GM12864 (cell line): ENCODE measurements at regions not wholly inside any gene's neighbourhood (a gene's known extent, or its start where the extent isn't known, plus 50 kb on each side); places are given as distances from the start of the nearest gene placed in this dataset.

Source experiments
- DNase-seq: peaks from one replicate; pipeline ENCODE4 v3.0.0-alpha.2; 2011; ENCODE audit warnings: low read depth
- H3K4me3 ChIP-seq: 2 replicates; pipeline ENCODE4 v1.5.1; 2011; ENCODE audit warnings: mild to moderate bottlenecking, low read depth, low read length, control low read depth
- CTCF ChIP-seq: IDR thresholded peaks from 2 replicates; pipeline ENCODE4 v1.5.1; 2011; ENCODE audit warnings: low read depth, mild to moderate bottlenecking, moderate library complexity, low read length, control low read depth, inconsistent platforms; ENCODE audit errors: missing control alignments

DNA sequence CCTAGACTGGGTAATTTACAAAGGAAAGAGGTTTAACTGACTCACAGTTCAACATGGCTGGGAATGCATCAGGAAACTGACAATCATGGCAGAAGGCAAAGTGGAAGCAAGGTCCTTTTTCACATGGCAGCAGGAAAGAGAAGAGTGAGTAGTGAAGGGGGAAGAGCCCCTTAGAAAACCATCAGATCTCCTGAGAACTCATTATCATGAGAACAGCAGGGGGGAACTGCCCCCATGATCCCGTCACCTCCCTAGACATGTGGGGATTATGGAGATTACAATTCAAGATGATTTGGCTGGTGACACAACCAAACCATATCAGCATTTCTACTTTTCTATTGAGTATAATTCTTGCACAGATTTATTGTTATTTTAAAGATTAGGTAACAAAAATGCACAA, 822.1 kb upstream of the FLRT2 start:
- H3K4me3 ChIP-seq, result no peak overlapping the region
- DNase-seq, result no peak
- no peak for TF ChIP-seq CTCF

GRCh38 chr14:84708865-84709264, 821.1 kb upstream of the FLRT2 start:
- DNase-seq, result no peak
- no peak overlapping the region for H3K4me3 ChIP-seq
- no peak for TF ChIP-seq CTCF

GRCh38 chr14:84726471-84726870, 803.5 kb upstream of the FLRT2 start:
- TF ChIP-seq CTCF, result no peak
- H3K4me3 ChIP-seq, result no peak overlapping the region
- no peak for DNase-seq

GRCh38 chr14:84749191-84749955, 780.6 kb upstream of the FLRT2 start:
- no peak overlapping the region for H3K4me3 ChIP-seq
- no peak for TF ChIP-seq CTCF
- no peak for DNase-seq

DNA sequence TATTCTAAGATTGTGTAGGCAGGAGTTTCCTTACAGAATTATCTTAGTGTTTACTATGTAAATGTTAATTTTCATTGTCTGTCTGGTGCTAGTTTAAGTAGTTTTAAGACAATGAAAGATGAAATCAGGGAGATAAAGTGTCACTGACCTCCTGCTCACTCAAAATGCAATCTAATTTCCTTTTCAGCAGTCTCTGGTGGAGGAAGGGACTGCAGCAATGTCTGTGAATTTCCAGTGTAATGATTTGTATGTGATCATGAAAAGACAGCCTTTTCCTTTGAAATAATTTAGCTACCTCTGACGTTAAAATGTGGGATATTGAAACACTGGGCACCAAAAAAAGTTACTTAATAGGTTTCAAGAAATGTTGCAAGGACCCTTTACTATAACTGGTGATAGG, 779.7 kb upstream of the FLRT2 start:
- H3K4me3 ChIP-seq, result no peak overlapping the region
- TF ChIP-seq CTCF, result no peak
- no peak for DNase-seq

DNA sequence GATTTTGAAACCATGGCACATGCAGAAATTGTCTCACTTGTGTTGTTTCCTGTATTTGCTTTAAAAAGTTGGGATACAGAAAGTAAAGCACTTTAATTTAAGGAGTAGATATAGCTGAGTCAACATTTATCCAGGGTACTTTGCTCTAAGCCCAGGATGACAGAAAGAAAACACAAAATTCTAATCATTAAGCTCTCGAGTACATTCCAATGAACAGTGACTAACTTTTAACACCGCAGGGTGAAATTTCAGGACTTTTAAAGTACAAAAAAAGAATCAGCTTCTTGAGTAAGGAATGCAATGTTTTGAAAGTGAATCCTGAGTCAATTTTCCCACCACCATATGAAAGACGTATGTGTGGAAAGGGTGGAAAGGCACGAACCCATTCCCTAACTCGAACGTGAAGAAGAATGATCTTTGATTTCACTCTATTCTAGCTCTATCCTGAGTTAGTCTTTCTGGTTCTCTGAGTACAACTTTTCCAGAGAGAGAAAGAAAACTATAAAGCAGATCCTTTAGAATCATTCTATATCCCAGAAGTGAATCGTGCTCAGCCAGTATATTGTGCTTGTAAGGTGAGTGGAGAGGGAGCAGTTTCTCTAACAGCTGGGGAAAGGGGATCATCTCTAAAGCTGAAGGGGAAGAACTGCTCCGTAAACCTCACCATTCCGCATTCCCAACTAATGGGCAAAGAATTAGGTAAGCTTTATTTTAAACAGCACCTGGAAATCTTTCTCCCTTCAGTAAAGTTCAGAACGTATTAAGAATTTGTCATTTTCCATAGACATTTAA, 779.0 kb upstream of the FLRT2 start:
- no peak for DNase-seq
- H3K4me3 ChIP-seq, result no peak overlapping the region
- TF ChIP-seq CTCF, result no peak
